Suprapubic skin (tissue), 4 donors: ENCODE measurements at regions not wholly inside any gene's neighbourhood (a gene's known extent, or its start where the extent isn't known, plus 50 kb on each side); places are given as distances from the start of the nearest gene placed in this dataset.

ENCODE experiments used
- DNase-seq, 2 donors: peaks; one replicate each; pipeline ENCODE4 v3.0.0-alpha.2; 2019; ENCODE audit warnings: low spot score in 2 of 2
- H3K27ac ChIP-seq: fragments of 200-600 bp; sonication (generic); one replicate; pipeline ENCODE4 v1.5.1; 2019
- H3K27me3 ChIP-seq: fragments of 200-600 bp; sonication (generic); one replicate; pipeline ENCODE4 v1.5.1; 2019
- H3K36me3 ChIP-seq: fragments of 200-600 bp; sonication (generic); one replicate; pipeline ENCODE4 v1.5.1; 2019
- H3K4me1 ChIP-seq: fragments of 200-600 bp; sonication (generic); one replicate; pipeline ENCODE4 v1.5.1; 2019
- H3K4me3 ChIP-seq: fragments of 200-600 bp; sonication (generic); one replicate; pipeline ENCODE4 v1.5.1; 2019; ENCODE audit warnings: mild to moderate bottlenecking
- H3K9me3 ChIP-seq: fragments of 200-600 bp; sonication (generic); one replicate; pipeline ENCODE4 v1.5.1; 2019
- EP300 ChIP-seq: sonication (generic); formaldehyde crosslinking; IDR thresholded peaks from one replicate; pipeline ENCODE4 v1.6.1; 2017; ENCODE audit warnings: antibody characterized with exemption
- POLR2A ChIP-seq, 2 donors: fragments of 450-650 bp; IDR thresholded peaks; one replicate each; pipeline ENCODE4 v1.6.1; 2017; ENCODE audit warnings: antibody characterized with exemption in 2 of 2, mild to moderate bottlenecking in 2 of 2, moderate library complexity in 2 of 2
- POLR2AphosphoS5 ChIP-seq, 3 donors: sonication (generic); formaldehyde crosslinking; IDR thresholded peaks; one replicate each; pipeline ENCODE4 v1.6.1; 2017; ENCODE audit warnings: antibody characterized with exemption in 3 of 3
- WGBS: methylation state at CpG from one replicate; pipeline ENCODE4 v1.1.5; 2018; 5-methylcytosine and 5-hydroxymethylcytosine counted together
- TF ChIP-seq, protein P1 (sequence below), 2 donors: fragments of 200-600 bp in 1 of 2; fragments of 450-650 bp in 1 of 2; sonication (generic) in 1 of 2; IDR thresholded peaks; one replicate each; pipeline ENCODE4 v1.5.1; 2016 to 2019; ENCODE audit warnings: antibody characterized with exemption in 2 of 2, mild to moderate bottlenecking in 1 of 2, moderate library complexity in 1 of 2

DNA sequence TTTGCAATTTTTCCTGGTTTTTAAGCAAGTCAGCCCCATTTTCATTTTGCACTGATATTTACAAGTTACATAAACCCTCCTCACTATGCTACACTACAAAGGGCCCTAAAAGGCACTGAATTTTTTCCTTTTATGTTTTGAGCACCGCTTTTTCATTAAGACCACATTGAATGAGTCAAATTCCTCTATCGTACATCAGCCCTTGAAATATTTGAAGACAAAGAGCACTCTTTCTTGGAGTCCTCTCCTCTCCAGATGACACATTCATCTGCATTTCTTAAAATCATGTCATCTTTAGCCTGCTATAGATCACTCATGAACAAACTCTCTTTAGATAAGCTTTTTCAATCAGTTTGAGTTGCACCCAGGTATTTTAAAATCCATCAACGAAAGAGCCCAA lies 306.6 kb upstream of the SOX11 start:
- no peaks in the 10 kb centered on the region for H3K36me3 ChIP-seq
- 72% methylated on average over 3 of the region's 3 CpGs for WGBS
- H3K9me3 ChIP-seq, result no peaks in the 10 kb centered on the region
- H3K27me3 ChIP-seq, result no peaks in the 10 kb centered on the region
- DNase-seq, result no peak
- TF ChIP-seq EP300 (no peak), POLR2AphosphoS5 (IDR thresholded peaks at IDR 0.05) (no peak), POLR2A (IDR thresholded peaks at IDR 0.05) (no peak)
- TF ChIP-seq, protein P1, sequence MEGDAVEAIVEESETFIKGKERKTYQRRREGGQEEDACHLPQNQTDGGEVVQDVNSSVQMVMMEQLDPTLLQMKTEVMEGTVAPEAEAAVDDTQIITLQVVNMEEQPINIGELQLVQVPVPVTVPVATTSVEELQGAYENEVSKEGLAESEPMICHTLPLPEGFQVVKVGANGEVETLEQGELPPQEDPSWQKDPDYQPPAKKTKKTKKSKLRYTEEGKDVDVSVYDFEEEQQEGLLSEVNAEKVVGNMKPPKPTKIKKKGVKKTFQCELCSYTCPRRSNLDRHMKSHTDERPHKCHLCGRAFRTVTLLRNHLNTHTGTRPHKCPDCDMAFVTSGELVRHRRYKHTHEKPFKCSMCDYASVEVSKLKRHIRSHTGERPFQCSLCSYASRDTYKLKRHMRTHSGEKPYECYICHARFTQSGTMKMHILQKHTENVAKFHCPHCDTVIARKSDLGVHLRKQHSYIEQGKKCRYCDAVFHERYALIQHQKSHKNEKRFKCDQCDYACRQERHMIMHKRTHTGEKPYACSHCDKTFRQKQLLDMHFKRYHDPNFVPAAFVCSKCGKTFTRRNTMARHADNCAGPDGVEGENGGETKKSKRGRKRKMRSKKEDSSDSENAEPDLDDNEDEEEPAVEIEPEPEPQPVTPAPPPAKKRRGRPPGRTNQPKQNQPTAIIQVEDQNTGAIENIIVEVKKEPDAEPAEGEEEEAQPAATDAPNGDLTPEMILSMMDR (IDR thresholded peaks at IDR 0.05), result no peak
- no peaks in the 10 kb centered on the region for H3K4me1 ChIP-seq
- H3K27ac ChIP-seq, result no peak overlapping the region
- H3K4me3 ChIP-seq, result no peak overlapping the region

DNA sequence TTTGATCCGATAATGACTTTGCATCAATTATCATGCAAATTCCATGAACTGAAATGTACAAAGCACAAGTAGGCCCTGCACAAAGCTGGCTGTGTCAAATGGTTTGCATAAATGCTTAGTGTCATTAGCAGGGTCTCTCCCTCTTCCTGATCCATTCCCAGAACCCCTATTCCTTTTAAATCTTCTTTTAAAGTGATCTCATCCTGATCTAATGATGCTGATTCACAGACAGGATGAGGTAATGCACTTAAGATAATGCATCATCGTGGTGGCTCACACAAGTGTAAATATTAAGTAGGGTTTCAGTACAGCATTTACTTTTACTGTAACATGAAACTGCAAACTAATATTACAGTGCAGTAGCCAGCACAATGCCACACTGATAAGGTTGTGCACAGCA lies 304.8 kb upstream of the SOX11 start:
- Histone ChIP-seq H3K36me3 (no peaks in the 10 kb centered on the region), H3K9me3 (no peaks in the 10 kb centered on the region), H3K27me3 (no peaks in the 10 kb centered on the region), H3K27ac (no peak overlapping the region), H3K4me3 (no peak overlapping the region), H3K4me1 (no peaks in the 10 kb centered on the region)
- WGBS, result 66% methylated on average over 2 of the region's 2 CpGs
- no peak for DNase-seq
- TF ChIP-seq, protein P1 (IDR thresholded peaks at IDR 0.05), result no peak
- TF ChIP-seq POLR2A (IDR thresholded peaks at IDR 0.05), result no peak
- no peak for TF ChIP-seq EP300
- no peak for TF ChIP-seq POLR2AphosphoS5 (IDR thresholded peaks at IDR 0.05)

DNA sequence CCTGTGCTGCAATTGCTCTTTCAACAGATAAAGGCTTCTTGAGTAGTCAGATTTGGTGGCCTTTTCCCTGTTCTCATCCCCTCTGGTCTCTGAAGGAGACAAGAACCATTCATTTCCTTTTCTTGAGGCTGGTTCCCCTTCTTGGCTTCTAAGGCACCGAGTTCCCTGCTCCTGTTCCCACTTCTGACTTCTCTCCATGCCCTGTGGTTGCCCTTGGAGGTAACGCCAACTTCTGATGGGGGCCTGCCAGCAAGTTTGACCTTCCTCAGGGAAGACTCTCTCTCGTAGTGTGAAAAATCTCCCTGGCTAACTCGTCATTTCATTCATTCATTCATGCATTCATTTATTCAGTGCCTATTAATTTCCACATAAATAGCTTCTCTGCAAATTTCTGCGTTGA lies 302.4 kb upstream of the SOX11 start:
- Histone ChIP-seq H3K27ac (no peak overlapping the region), H3K36me3 (no peaks in the 10 kb centered on the region), H3K27me3 (no peaks in the 10 kb centered on the region), H3K4me1 (no peaks in the 10 kb centered on the region), H3K4me3 (no peak overlapping the region), H3K9me3 (no peaks in the 10 kb centered on the region)
- no peak for TF ChIP-seq POLR2AphosphoS5 (IDR thresholded peaks at IDR 0.05)
- TF ChIP-seq POLR2A (IDR thresholded peaks at IDR 0.05), result no peak
- TF ChIP-seq, protein P1 (IDR thresholded peaks at IDR 0.05), result no peak
- TF ChIP-seq EP300, result no peak
- no peak for DNase-seq
- WGBS, result 82% methylated on average over 5 of the region's 5 CpGs

DNA sequence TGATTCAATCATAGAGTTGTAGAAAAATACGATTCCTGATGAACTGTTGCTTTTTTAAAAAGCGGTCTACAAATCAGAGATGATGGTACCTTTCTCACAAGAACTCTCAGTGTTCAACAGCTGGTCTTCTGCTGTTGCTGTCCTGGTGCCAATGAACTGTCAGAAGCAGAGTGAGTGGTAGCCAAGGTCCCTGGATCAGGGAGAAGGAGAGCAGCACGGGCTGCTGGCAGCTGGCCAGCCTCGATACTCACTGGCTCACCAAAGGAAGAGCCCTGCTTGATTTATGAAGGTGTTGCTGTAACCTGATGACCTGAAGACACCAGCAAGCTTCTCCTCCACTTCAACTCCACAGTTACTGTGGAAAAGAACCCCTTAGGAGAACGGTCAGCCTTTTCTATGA lies 300.8 kb upstream of the SOX11 start:
- Histone ChIP-seq H3K27me3 (no peaks in the 10 kb centered on the region), H3K9me3 (no peaks in the 10 kb centered on the region), H3K4me1 (no peaks in the 10 kb centered on the region), H3K4me3 (no peak overlapping the region), H3K36me3 (no peaks in the 10 kb centered on the region), H3K27ac (no peak overlapping the region)
- no peak for DNase-seq
- TF ChIP-seq, protein P1 (IDR thresholded peaks at IDR 0.05), result no peak
- TF ChIP-seq POLR2AphosphoS5 (IDR thresholded peaks at IDR 0.05) (no peak), EP300 (no peak), POLR2A (IDR thresholded peaks at IDR 0.05) (no peak)
- 34% methylated on average over 5 of the region's 5 CpGs for WGBS

DNA sequence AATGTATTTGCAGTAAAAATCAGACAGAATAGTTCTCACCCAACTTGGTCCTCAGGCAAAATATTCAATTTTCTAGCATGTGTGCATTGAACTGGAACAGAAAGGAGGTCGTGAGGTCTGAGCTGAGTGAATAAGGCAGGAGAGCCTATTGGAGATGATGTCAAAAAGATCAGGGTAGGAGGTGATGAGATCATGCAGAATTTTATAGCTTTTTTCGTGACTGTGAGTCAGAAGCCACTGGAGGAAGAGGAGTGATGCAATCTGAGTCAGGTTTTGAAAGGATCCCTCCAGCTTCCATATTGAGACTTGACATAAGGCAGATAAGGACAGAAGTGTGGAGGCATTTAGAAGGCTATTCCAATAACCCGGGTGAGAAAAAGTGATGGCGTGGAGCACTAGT lies 299.5 kb upstream of the SOX11 start:
- DNase-seq, result no peak
- H3K4me3 ChIP-seq, result no peak overlapping the region
- H3K36me3 ChIP-seq, result no peaks in the 10 kb centered on the region
- no peak overlapping the region for H3K27ac ChIP-seq
- H3K27me3 ChIP-seq, result no peaks in the 10 kb centered on the region
- TF ChIP-seq POLR2A (IDR thresholded peaks at IDR 0.05) (no peak), POLR2AphosphoS5 (IDR thresholded peaks at IDR 0.05) (no peak), EP300 (no peak)
- TF ChIP-seq, protein P1 (IDR thresholded peaks at IDR 0.05), result no peak
- no peaks in the 10 kb centered on the region for H3K4me1 ChIP-seq
- 77% methylated on average over 4 of the region's 4 CpGs for WGBS
- no peaks in the 10 kb centered on the region for H3K9me3 ChIP-seq
